K562 (cell line): ENCODE measurements at regions not wholly inside any gene's neighbourhood (a gene's known extent, or its start where the extent isn't known, plus 50 kb on each side); places are given as distances from the start of the nearest gene placed in this dataset.

Experiments used
- ATAC-seq: fragments of 200-7000 bp; cut with Tn5 transposase; 3 replicates; pipeline ENCODE4 v1.9.1; 2020; ENCODE audit warnings: moderate library complexity
- BruUV-seq: library from RNA; stranded (reverse); fragments of 400-500 nt; replicated peaks from 2 replicates; lab custom pipeline; 2021; lab: Mats Ljungman, UMichigan
- CTCF ChIA-PET: fragments of 300-600 bp; formaldehyde crosslinking; extraction: SDS; loops from one replicate; lab custom pipeline; 2021; ENCODE audit warnings: low intra/inter-chr PET ratio; lab: Yijun Ruan, JAX
- POLR2A ChIA-PET: fragments of 300-600, 350-650 bp; sonication (Branson Sonifier 250); formaldehyde crosslinking; extraction: SDS; loops from one replicate; lab custom pipeline; 2021; ENCODE audit warnings: antibody characterized with exemption, inconsistent platforms; lab: Yijun Ruan, JAX
- DNase-seq, 4 experiments: peaks; one replicate each; pipeline versions ENCODE4 v3.0.0 to v3.0.0-alpha.2; 2011 to 2018; ENCODE audit warnings: low spot score in 3 of 4, mixed read lengths in 3 of 4; ENCODE audit errors: extremely low read depth in 1 of 4
- FAIRE-seq: peaks from 2 replicates; lab custom pipeline; 2011; peaks lifted over from hg19 to GRCh38; lab: Jason Lieb, UNC
- H2AFZ ChIP-seq: 2 replicates; pipeline ENCODE4 v1.6.0; 2011; ENCODE audit warnings: low read depth, low read length, control low read depth, inconsistent platforms
- H3K27ac ChIP-seq: fragments of 200-600 bp; 3 replicates; pipeline ENCODE4 v1.8.0; 2011; ENCODE audit warnings: low read depth, mild to moderate bottlenecking, control low read depth, inconsistent platforms, low read length, moderate library complexity, mixed read lengths; ENCODE audit errors: extremely low read depth
- H3K27me3 ChIP-seq, 2 experiments: fragments of 300-600 bp in 1 of 2; 2 replicates in 1 of 2; 3 replicates in 1 of 2; pipeline versions ENCODE4 v1.6.0 to v1.8.0; 2011; ENCODE audit warnings: inconsistent platforms in 2 of 2, low read length in 2 of 2, mild to moderate bottlenecking in 1 of 2, mixed read lengths in 1 of 2, moderate library complexity in 1 of 2; ENCODE audit not compliant: control insufficient read depth in 2 of 2, insufficient read depth in 2 of 2
- H3K36me3 ChIP-seq: fragments of 300-600 bp; 3 replicates; pipeline ENCODE4 v1.8.0; 2011; ENCODE audit warnings: mild to moderate bottlenecking, low read length, inconsistent platforms; ENCODE audit not compliant: control insufficient read depth, insufficient read depth
- H3K4me1 ChIP-seq, 2 experiments: fragments of 200-600 bp in 1 of 2; replicated peaks in 1 of 2; 2 replicates in 1 of 2; 3 replicates in 1 of 2; pipeline versions ENCODE4 v1.5.1 to v1.8.0; 2011; ENCODE audit warnings: inconsistent platforms in 2 of 2, low read length in 2 of 2, mild to moderate bottlenecking in 1 of 2, mixed read lengths in 1 of 2, moderate library complexity in 1 of 2; ENCODE audit not compliant: control insufficient read depth in 2 of 2, insufficient read depth in 2 of 2
- H3K4me2 ChIP-seq: 2 replicates; pipeline ENCODE4 v1.6.1; 2011; ENCODE audit warnings: low read length, control low read depth, inconsistent platforms, mixed read lengths; ENCODE audit not compliant: insufficient read depth
- H3K4me3 ChIP-seq: fragments of 200-600 bp; sonication (generic), shearing (Covaris generic); 2 replicates; pipeline ENCODE4 v1.5.1; 2016; ENCODE audit warnings: control low read depth, inconsistent platforms
- H3K79me2 ChIP-seq: fragments of 200-600 bp; 3 replicates; pipeline ENCODE4 v1.8.0; 2011; ENCODE audit warnings: low read length, inconsistent platforms; ENCODE audit not compliant: control insufficient read depth, insufficient read depth
- H3K9ac ChIP-seq, 2 experiments: 2 replicates each; pipeline versions ENCODE4 v1.6.0 to v1.6.1; 2011; ENCODE audit warnings: low read depth in 2 of 2, low read length in 2 of 2, control low read depth in 1 of 2, inconsistent platforms in 1 of 2, mild to moderate bottlenecking in 1 of 2, mixed read lengths in 1 of 2; ENCODE audit not compliant: insufficient read depth in 1 of 2
- H3K9me1 ChIP-seq: one replicate; pipeline ENCODE4 v1.6.0; 2011; ENCODE audit warnings: inconsistent platforms, mild to moderate bottlenecking, low read length, moderate library complexity; ENCODE audit not compliant: control insufficient read depth, insufficient read depth
- H3K9me3 ChIP-seq: replicated peaks from 2 replicates; pipeline ENCODE4 v1.5.1; 2011; ENCODE audit warnings: low read depth, low read length, inconsistent platforms; ENCODE audit not compliant: control insufficient read depth, insufficient read depth
- H4K20me1 ChIP-seq: replicated peaks from 2 replicates; pipeline ENCODE4 v1.6.1; 2011; ENCODE audit warnings: low read length, inconsistent platforms, mixed read lengths; ENCODE audit not compliant: control insufficient read depth, insufficient read depth
- BCOR ChIP-seq: fragments of 450-650 bp; IDR thresholded peaks from 2 replicates; pipeline ENCODE4 v1.6.1; 2016
- ETV6 ChIP-seq, 3 experiments: fragments of 150-350 bp in 1 of 3; sonication (generic) in 1 of 3; formaldehyde crosslinking in 1 of 3; IDR thresholded peaks; 2 replicates each; pipeline versions ENCODE4 v1.6.1 to v1.8.0; 2014 to 2022; ENCODE audit warnings: borderline replicate concordance in 2 of 3, low read depth in 2 of 3, antibody characterized with exemption in 1 of 3, low read length in 1 of 3, mild to moderate bottlenecking in 1 of 3, missing genetic modification reagents in 1 of 3
- HMGN3 ChIP-seq: IDR thresholded peaks from 2 replicates; pipeline ENCODE4 v1.6.1; 2011; ENCODE audit warnings: borderline replicate concordance, low read depth, mild to moderate bottlenecking, mixed read lengths, low read length; ENCODE audit not compliant: insufficient read length; ENCODE audit errors: extremely low read depth
- KDM1A ChIP-seq, 2 experiments: fragments of 450-650 bp; IDR thresholded peaks; 2 replicates each; pipeline ENCODE4 v1.6.1; 2016; ENCODE audit warnings: mild to moderate bottlenecking in 2 of 2
- L3MBTL2 ChIP-seq: fragments of 450-650 bp; IDR thresholded peaks from 2 replicates; pipeline ENCODE4 v1.6.1; 2016; ENCODE audit warnings: mild to moderate bottlenecking, moderate library complexity
- PCBP2 ChIP-seq: fragments of 200-400 bp; formaldehyde crosslinking; IDR thresholded peaks from 2 replicates; pipeline ENCODE4 v1.6.1; 2018; ENCODE audit warnings: low read length, low read depth, mild to moderate bottlenecking, moderate library complexity; ENCODE audit not compliant: poor library complexity, severe bottlenecking
- PYGO2 ChIP-seq: fragments of 450-650 bp; IDR thresholded peaks from 2 replicates; pipeline ENCODE4 v1.6.1; 2016; ENCODE audit warnings: mild to moderate bottlenecking, missing genetic modification characterization, moderate library complexity, missing compliant biosample characterization
- RBFOX2 ChIP-seq: fragments of 200-400 bp; formaldehyde crosslinking; IDR thresholded peaks from 2 replicates; pipeline ENCODE4 v1.6.1; 2017; ENCODE audit warnings: low read depth, mild to moderate bottlenecking, low read length, moderate library complexity
- ZNF668 ChIP-seq: fragments of 250-450 bp; sonication (Bioruptor Pico); IDR thresholded peaks from 2 replicates; pipeline ENCODE4 v1.8.0; 2022; ENCODE audit warnings: mild to moderate bottlenecking, inconsistent platforms
- WGBS: fragments of 100-300 bp; shearing (Covaris generic); methylation state at CpG from one replicate; pipeline ENCODE4 v1.1.6; 2016; ENCODE audit warnings: low coverage, mixed read lengths; ENCODE audit not compliant: insufficient coverage; ENCODE audit errors: missing lambda C conversion rate; 5-methylcytosine and 5-hydroxymethylcytosine counted together
- in situ Hi-C: fragments of 300-500 bp; cut with MboI; formaldehyde crosslinking; loops from 4 replicates; pipeline ENCODE4 v1.15.0; 2018; ENCODE audit warnings: inconsistent platforms, mixed read lengths
- intact Hi-C: fragments of 100-400 bp; cut with micrococcal nuclease; formaldehyde crosslinking; loops from 2 replicates; pipeline ENCODE4 v1.14.2; 2022
- TF ChIP-seq, protein P1 (sequence below): fragments of 200-800 bp; sonication (Bioruptor generic); IDR thresholded peaks from 2 replicates; pipeline ENCODE4 v1.6.1; 2017; ENCODE audit warnings: missing genetic modification characterization, missing compliant biosample characterization
- TF ChIP-seq, protein P2 (sequence below): fragments of 450-650 bp; IDR thresholded peaks from 2 replicates; pipeline ENCODE4 v1.6.1; 2017; ENCODE audit warnings: antibody characterized with exemption
- TF ChIP-seq, protein P3 (sequence below), 2 experiments: IDR thresholded peaks; 2 replicates each; pipeline ENCODE4 v1.6.1; 2012; ENCODE audit warnings: improper control_type of control experiment in 2 of 2, low read depth in 2 of 2, low read length in 2 of 2, borderline replicate concordance in 1 of 2

DNA sequence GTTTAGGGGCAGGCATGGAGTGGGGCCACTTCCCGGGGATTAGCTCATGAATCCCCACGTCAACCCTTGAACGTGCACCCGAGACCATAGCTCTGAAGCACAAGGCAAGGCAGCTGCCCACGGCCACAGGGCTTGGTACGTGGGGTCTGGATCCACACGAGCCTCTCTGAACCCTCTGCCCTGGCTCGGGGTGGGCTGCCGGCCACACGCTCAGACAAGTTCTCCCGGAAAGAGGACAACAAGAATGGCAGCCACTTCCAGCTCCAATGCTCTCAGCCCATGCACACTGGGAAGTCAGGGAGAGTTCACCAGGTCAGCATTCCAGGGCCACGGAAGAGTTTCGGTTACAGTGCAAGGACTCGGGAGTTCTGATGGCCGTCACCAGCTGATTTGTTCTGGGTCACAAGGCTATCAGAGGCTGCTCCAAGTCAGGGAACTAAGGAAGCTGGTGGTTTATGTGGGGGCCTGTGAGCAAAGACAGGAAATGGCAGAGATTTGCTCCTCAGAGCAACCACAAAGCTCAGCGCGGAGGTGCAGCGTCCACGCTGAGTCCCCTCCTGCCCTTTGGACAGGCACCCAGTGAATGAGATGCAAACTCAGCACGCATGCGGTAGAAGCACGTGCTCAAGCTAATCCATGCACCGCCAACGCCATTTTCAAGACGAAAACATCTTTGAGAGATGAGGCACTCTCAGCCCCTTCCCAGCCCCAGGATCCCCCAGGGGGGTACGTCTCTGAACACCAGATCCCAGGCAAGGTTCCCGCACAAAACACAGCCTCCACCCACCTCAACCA lies 356.4 kb downstream of the FOXL1 start:
- Histone ChIP-seq H3K27me3 (peaks cover 15 to 68% of the 10 kb centered on the region in 2 experiments), H3K4me2 (no peak overlapping the region), H3K9me3 (no peaks in the 10 kb centered on the region; the same call in 1 of the 2 replicates), H3K4me1 (peaks cover 9 to 12% of the 10 kb centered on the region in 2 experiments), H3K4me3 (no peak overlapping the region)
- ChIA-PET POLR2A (interaction anchor here (0.6 kb wide), 1 partner anchor 1945 kb away, joined by 4 read pairs; no protein-coding TSS in a partner anchor), CTCF (no interaction called here)
- BruUV-seq = no TSS peak
- no peak for ATAC-seq
- in situ Hi-C loops = no loop called here
- TF ChIP-seq, protein P1, sequence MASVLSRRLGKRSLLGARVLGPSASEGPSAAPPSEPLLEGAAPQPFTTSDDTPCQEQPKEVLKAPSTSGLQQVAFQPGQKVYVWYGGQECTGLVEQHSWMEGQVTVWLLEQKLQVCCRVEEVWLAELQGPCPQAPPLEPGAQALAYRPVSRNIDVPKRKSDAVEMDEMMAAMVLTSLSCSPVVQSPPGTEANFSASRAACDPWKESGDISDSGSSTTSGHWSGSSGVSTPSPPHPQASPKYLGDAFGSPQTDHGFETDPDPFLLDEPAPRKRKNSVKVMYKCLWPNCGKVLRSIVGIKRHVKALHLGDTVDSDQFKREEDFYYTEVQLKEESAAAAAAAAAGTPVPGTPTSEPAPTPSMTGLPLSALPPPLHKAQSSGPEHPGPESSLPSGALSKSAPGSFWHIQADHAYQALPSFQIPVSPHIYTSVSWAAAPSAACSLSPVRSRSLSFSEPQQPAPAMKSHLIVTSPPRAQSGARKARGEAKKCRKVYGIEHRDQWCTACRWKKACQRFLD (CRISPR knock-in tag) = no peak
- TF ChIP-seq HMGN3 (no peak), BCOR (no peak), PCBP2 (no peak), L3MBTL2 (no peak), RBFOX2 (no peak), PYGO2 (tag) (no peak), ETV6 (IDR thresholded peaks at IDR 0.05; ENCODE audit: borderline replicate concordance in 1 of 2, low read depth in 2 of 2, low read length in 1 of 2) (no peak), ETV6 (CRISPR knock-in tag; IDR thresholded peaks at IDR 0.05; ENCODE audit: borderline replicate concordance) (no peak), ZNF668 (no peak), KDM1A (IDR thresholded peaks at IDR 0.05) (no peak)
- TF ChIP-seq, protein P2, sequence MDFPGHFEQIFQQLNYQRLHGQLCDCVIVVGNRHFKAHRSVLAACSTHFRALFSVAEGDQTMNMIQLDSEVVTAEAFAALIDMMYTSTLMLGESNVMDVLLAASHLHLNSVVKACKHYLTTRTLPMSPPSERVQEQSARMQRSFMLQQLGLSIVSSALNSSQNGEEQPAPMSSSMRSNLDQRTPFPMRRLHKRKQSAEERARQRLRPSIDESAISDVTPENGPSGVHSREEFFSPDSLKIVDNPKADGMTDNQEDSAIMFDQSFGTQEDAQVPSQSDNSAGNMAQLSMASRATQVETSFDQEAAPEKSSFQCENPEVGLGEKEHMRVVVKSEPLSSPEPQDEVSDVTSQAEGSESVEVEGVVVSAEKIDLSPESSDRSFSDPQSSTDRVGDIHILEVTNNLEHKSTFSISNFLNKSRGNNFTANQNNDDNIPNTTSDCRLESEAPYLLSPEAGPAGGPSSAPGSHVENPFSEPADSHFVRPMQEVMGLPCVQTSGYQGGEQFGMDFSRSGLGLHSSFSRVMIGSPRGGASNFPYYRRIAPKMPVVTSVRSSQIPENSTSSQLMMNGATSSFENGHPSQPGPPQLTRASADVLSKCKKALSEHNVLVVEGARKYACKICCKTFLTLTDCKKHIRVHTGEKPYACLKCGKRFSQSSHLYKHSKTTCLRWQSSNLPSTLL = no peak
- TF ChIP-seq, protein P3, sequence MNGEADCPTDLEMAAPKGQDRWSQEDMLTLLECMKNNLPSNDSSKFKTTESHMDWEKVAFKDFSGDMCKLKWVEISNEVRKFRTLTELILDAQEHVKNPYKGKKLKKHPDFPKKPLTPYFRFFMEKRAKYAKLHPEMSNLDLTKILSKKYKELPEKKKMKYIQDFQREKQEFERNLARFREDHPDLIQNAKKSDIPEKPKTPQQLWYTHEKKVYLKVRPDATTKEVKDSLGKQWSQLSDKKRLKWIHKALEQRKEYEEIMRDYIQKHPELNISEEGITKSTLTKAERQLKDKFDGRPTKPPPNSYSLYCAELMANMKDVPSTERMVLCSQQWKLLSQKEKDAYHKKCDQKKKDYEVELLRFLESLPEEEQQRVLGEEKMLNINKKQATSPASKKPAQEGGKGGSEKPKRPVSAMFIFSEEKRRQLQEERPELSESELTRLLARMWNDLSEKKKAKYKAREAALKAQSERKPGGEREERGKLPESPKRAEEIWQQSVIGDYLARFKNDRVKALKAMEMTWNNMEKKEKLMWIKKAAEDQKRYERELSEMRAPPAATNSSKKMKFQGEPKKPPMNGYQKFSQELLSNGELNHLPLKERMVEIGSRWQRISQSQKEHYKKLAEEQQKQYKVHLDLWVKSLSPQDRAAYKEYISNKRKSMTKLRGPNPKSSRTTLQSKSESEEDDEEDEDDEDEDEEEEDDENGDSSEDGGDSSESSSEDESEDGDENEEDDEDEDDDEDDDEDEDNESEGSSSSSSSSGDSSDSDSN (IDR thresholded peaks at IDR 0.05; ENCODE audit: borderline replicate concordance in 1 of 2, low read depth in 2 of 2, low read length in 2 of 2) = no peak
- TF ChIP-seq, all 486 proteins: peak for 0
- no peak overlapping the region for H3K9ac ChIP-seq
- FAIRE-seq = no peak
- intact Hi-C loops = no loop called here
- H4K20me1 ChIP-seq = peaks cover 9% of the 10 kb centered on the region; the same call in 1 of the 2 replicates
- 5% methylated on average over 26 of the region's 27 CpGs for WGBS
- no peaks in the 10 kb centered on the region for H3K79me2 ChIP-seq
- no peaks in the 10 kb centered on the region for H3K36me3 ChIP-seq
- no peak overlapping the region for H2AFZ ChIP-seq
- no peak overlapping the region for H3K27ac ChIP-seq
- no peak for DNase-seq
- no peaks in the 10 kb centered on the region for H3K9me1 ChIP-seq
